Mammary epithelial cell (primary cell): ENCODE measurements at regions not wholly inside any gene's neighbourhood (a gene's known extent, or its start where the extent isn't known, plus 50 kb on each side); places are given as distances from the start of the nearest gene placed in this dataset.
"Not testable (repeated sequence)": the region's sequence is repeated elsewhere in the genome, so short reads cannot be mapped to it uniquely, and the experiment has no call there.

Experiments
- CTCF ChIP-seq, 2 donors: IDR thresholded peaks in 1 of 2; conservative IDR thresholded peaks in 1 of 2; 2 replicates each; pipeline ENCODE4 v1.5.1; 2011 to 2012; ENCODE audit warnings: inconsistent platforms in 2 of 2, low read length in 2 of 2, mild to moderate bottlenecking in 2 of 2, control low read depth in 1 of 2, low read depth in 1 of 2; ENCODE audit not compliant: insufficient read depth in 1 of 2; ENCODE audit errors: extremely low read depth in 1 of 2
- EZH2 ChIP-seq: IDR thresholded peaks from 2 replicates; pipeline ENCODE4 v1.6.1; 2012; ENCODE audit warnings: low read length, inconsistent platforms, borderline replicate concordance

GRCh38 chr9:62908271-62908670 lies 1718.4 kb downstream of the SPATA31A7 start:
- not testable (repeated sequence) for TF ChIP-seq CTCF (conservative IDR thresholded peaks at IDR 0.05 in 1 of 2, IDR thresholded peaks at IDR 0.05 in 1 of 2; ENCODE audit: extremely low read depth in 1 of 2, insufficient read depth in 1 of 2, low read depth in 1 of 2, low read length in 2 of 2); EZH2
